ENCODE measurements at regions not wholly inside any gene's neighbourhood (a gene's known extent, or its start where the extent isn't known, plus 50 kb on each side); places are given as distances from the start of the nearest gene placed in this dataset.

DNA sequence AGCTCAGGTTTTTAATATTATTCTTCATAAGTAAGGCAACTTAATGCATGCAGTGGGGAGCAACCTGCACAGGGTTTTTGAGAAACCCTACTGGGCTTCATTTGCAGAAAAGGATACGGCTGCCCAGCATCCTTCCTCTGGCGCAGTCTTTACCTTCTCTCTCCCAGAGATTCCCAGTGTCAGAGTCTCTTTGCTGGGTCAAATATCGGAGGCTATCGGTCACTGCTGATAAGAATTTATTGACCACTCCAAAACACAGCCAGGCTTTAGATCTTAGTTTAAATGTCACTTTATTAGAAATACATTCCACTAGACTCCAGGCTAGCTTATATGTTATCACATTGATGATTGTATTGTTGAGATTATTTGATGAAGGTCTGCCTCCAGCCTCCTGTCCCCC is 147.2 kb upstream of the CPSF6 start:
- TF ChIP-seq POLR2A (IDR thresholded peaks at IDR 0.05): no peak
- TF ChIP-seq, protein P1, sequence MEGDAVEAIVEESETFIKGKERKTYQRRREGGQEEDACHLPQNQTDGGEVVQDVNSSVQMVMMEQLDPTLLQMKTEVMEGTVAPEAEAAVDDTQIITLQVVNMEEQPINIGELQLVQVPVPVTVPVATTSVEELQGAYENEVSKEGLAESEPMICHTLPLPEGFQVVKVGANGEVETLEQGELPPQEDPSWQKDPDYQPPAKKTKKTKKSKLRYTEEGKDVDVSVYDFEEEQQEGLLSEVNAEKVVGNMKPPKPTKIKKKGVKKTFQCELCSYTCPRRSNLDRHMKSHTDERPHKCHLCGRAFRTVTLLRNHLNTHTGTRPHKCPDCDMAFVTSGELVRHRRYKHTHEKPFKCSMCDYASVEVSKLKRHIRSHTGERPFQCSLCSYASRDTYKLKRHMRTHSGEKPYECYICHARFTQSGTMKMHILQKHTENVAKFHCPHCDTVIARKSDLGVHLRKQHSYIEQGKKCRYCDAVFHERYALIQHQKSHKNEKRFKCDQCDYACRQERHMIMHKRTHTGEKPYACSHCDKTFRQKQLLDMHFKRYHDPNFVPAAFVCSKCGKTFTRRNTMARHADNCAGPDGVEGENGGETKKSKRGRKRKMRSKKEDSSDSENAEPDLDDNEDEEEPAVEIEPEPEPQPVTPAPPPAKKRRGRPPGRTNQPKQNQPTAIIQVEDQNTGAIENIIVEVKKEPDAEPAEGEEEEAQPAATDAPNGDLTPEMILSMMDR (IDR thresholded peaks at IDR 0.05): no peak

Data from lower leg skin (tissue), 3 donors.